ENCODE measurements at regions not wholly inside any gene's neighbourhood (a gene's known extent, or its start where the extent isn't known, plus 50 kb on each side); places are given as distances from the start of the nearest gene placed in this dataset.

- TF ChIP-seq SIN3A (conservative IDR thresholded peaks at IDR 0.05 in 1 of 2, IDR thresholded peaks at IDR 0.05 in 1 of 2; ENCODE audit: low read depth in 1 of 2, low read length in 2 of 2) (no peak), CREB1 (IDR thresholded peaks at IDR 0.05) (no peak), ZNF274 (IDR thresholded peaks at IDR 0.05; ENCODE audit: borderline replicate concordance, extremely low read depth, low read length) (no peak), BACH1 (IDR thresholded peaks at IDR 0.05; ENCODE audit: low read length) (no peak)
Measured at GRCh38 chr5:63794979-63795378, 167.3 kb downstream of the HTR1A start (continued).

All from H1 (cell line).